ENCODE measurements at regions not wholly inside any gene's neighbourhood (a gene's known extent, or its start where the extent isn't known, plus 50 kb on each side); places are given as distances from the start of the nearest gene placed in this dataset.

DNA sequence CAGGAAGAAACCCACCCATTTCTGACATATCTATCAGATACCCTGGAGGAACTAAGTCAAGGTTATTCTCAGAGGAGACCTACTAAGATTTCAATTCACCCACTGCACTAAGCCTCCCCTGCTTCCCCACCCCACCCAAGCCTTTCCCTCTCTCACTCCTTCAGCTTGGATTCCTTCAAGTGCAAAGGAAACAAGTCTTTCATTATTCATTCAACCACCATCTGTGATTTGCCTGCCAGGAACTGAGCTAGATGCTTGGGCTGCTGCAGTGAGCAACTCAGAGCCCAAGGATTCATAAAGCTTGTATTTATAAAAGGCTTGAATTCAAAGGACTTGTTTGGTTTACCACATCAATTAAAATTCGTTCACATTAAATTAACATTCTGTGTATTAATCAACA is 161.3 kb downstream of the GXYLT1 start:
- TF ChIP-seq, protein P1, sequence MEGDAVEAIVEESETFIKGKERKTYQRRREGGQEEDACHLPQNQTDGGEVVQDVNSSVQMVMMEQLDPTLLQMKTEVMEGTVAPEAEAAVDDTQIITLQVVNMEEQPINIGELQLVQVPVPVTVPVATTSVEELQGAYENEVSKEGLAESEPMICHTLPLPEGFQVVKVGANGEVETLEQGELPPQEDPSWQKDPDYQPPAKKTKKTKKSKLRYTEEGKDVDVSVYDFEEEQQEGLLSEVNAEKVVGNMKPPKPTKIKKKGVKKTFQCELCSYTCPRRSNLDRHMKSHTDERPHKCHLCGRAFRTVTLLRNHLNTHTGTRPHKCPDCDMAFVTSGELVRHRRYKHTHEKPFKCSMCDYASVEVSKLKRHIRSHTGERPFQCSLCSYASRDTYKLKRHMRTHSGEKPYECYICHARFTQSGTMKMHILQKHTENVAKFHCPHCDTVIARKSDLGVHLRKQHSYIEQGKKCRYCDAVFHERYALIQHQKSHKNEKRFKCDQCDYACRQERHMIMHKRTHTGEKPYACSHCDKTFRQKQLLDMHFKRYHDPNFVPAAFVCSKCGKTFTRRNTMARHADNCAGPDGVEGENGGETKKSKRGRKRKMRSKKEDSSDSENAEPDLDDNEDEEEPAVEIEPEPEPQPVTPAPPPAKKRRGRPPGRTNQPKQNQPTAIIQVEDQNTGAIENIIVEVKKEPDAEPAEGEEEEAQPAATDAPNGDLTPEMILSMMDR (IDR thresholded peaks at IDR 0.05) = no peak
- DNase-seq (ENCODE audit: low spot score) (no peak), ATAC-seq (ENCODE audit: low FRiP score) (no peak)

DNA sequence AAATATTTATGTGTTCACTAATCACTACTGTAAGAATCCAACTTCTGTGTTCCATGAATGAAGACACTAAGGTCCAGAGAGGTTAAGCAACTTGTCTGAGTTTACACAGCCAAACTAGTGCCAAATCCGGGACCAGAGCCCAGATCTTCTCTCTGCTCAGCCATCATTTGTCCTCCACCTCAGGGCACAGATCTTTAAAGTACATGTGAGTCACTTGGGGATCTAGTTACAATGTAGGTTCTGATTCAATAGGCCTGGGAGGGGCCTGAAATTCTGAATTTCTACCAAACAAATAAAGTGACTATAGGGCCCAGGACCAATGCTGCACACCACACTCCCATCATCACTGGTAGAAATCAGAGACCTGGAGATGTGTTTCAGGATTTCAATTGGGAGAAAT is 162.9 kb downstream of the GXYLT1 start:
- DNase-seq (ENCODE audit: low spot score) = no peak
- no peak for ATAC-seq (ENCODE audit: low FRiP score)
- TF ChIP-seq, protein P1 (IDR thresholded peaks at IDR 0.05) = no peak

DNA sequence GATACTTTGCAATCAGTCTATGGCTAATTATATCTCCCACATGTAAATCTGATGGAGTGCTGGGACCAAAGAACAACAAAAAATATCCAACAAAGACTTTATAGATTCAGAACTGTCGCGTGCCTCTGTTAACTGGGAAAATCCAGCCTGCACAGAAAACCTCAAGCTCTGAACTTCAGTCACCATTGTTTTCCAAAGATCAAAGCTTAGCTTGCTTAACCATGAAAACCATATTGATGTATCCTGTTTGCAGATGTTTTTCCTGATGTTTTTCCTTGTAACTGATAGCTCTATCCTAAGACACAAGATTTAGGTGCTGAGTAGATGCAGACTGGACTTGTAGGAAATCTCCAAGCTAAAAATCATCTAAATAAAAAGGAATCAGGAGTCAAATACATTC is 163.7 kb downstream of the GXYLT1 start:
- no peak for DNase-seq (ENCODE audit: low spot score)
- ATAC-seq (ENCODE audit: low FRiP score) = no peak
- TF ChIP-seq, protein P1 (IDR thresholded peaks at IDR 0.05) = no peak

DNA sequence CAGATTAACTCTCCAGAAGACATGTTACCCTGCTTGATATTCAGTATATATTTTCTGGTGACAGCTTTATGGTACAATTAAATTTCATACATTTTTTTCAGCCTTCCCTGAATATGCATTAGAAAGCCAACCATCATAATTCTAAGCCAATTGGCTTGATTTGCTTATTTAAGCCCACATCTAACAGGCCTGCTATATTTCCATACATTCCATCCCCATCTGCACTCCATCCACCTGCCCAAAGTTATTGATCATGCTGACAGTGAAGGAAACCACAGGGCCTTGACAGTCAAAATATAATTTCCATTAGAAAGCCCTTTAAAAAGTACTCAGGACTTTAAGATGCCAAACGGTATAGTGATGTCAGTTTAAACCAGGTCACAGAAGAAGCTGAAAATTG is 164.3 kb downstream of the GXYLT1 start:
- ATAC-seq (ENCODE audit: low FRiP score) (no peak), DNase-seq (ENCODE audit: low spot score) (no peak)
- TF ChIP-seq, protein P1 (IDR thresholded peaks at IDR 0.05) = no peak

DNA sequence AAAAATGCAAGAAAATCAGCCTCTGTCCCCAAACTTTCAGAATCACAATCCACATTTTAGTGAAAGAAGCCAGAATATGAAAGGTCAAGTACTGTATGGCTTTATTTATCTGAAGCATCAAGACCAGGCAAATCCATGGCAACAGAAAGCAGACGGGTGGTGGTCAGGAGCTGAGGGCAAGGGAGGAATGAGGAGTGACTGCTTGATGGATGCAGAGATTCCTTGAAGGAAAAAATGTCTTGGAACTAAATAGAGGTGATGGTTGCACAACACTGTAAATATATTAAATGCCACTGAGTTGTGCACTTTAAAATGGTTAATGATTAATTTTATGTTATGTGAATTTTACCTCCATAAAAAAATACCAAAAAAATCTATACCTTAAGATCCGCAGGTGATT is 165.1 kb downstream of the GXYLT1 start:
- TF ChIP-seq, protein P1 (IDR thresholded peaks at IDR 0.05) = no peak
- no peak for DNase-seq (ENCODE audit: low spot score)
- no peak for ATAC-seq (ENCODE audit: low FRiP score)

DNA sequence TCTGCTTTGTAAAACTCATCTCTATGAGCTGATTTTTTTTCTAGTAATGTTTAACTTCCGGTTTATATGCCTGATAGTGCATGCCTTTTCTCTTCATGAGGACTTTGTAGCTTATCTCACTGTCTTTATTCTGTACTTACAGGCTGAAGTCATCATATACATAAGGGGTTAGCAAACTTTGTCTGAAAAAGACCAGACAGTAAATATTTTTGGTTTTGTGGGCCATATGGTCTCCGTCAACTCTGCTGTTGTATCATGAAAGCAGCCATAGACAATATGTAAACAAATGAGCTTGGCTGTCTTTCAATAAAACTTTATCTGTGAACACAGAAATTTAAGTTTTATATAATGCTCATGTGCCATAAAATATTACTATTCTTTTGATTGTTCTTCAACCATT is 172.1 kb downstream of the GXYLT1 start:
- TF ChIP-seq, protein P1 (IDR thresholded peaks at IDR 0.05) = no peak
- DNase-seq (ENCODE audit: low spot score) (no peak), ATAC-seq (ENCODE audit: low FRiP score) (no peak)

DNA sequence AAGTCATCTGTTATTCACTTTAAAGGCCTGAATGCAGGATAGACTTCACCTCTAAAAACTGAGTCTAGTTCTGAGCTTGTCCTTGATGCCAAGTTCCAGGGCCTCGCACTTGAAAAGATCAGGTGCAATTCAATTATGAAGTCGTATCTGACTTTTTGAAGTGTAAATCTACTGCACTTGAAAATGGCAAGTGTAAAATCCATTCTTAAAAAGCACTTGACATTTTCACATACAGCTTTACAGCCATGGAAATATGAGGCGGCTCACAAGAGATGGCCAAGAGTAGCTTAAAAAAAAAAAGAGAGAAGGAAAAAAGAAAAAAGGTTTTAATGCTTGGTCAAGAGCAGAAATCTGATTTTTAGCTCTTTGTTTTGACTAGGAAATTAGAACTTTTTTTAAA is 172.5 kb downstream of the GXYLT1 start:
- TF ChIP-seq, protein P1 (IDR thresholded peaks at IDR 0.05) = no peak
- DNase-seq (ENCODE audit: low spot score) (no peak), ATAC-seq (ENCODE audit: low FRiP score) (no peak)
